HEK293T (cell line): ENCODE measurements at regions not wholly inside any gene's neighbourhood (a gene's known extent, or its start where the extent isn't known, plus 50 kb on each side); places are given as distances from the start of the nearest gene placed in this dataset.

Source experiments
- BHLHE40 ChIP-seq: fragments of 450-650 bp; IDR thresholded peaks from 2 replicates; pipeline ENCODE4 v1.6.1; 2016; ENCODE audit warnings: mild to moderate bottlenecking, moderate library complexity, borderline replicate concordance
- CTBP1 ChIP-seq: fragments of 450-650 bp; IDR thresholded peaks from 2 replicates; pipeline ENCODE4 v1.6.1; 2016; ENCODE audit warnings: borderline replicate concordance
- FOXA1 ChIP-seq: fragments of 450-650 bp; IDR thresholded peaks from 2 replicates; pipeline ENCODE4 v1.6.1; 2016; ENCODE audit warnings: mild to moderate bottlenecking
- SP1 ChIP-seq: fragments of 450-650 bp; IDR thresholded peaks from 2 replicates; pipeline ENCODE4 v1.6.1; 2017
- SUZ12 ChIP-seq: fragments of 450-650 bp; IDR thresholded peaks from 2 replicates; pipeline ENCODE4 v1.6.1; 2016; ENCODE audit warnings: mild to moderate bottlenecking
- TARDBP ChIP-seq: fragments of 450-650 bp; IDR thresholded peaks from 2 replicates; pipeline ENCODE4 v1.6.1; 2016

- TF ChIP-seq CTBP1 (no peak), SUZ12 (no peak), TARDBP (no peak), BHLHE40 (no peak), SP1 (no peak), FOXA1 (no peak)
Observed at GRCh38 chr1:80251591-80251990, 1245.1 kb upstream of the ADGRL4 start.
